H1 (cell line): ENCODE measurements at regions not wholly inside any gene's neighbourhood (a gene's known extent, or its start where the extent isn't known, plus 50 kb on each side); places are given as distances from the start of the nearest gene placed in this dataset.

Source experiments
- CTCF ChIA-PET: fragments of 300-600 bp; sonication (Branson Sonifier 250); formaldehyde crosslinking; loops from one replicate; lab custom pipeline; 2021; ENCODE audit not compliant: partially characterized antibody; lab: Charles Lee
- POLR2A ChIA-PET: fragments of 300-600 bp; sonication (Branson Sonifier 250); formaldehyde crosslinking; loops from one replicate; lab custom pipeline; 2021; ENCODE audit warnings: inconsistent platforms; ENCODE audit not compliant: partially characterized antibody; lab: Charles Lee
- DNase-seq, 2 experiments: peaks; one replicate each; pipeline versions ENCODE4 v3.0.0 to v3.0.0-alpha.2; 2010 to 2022; ENCODE audit warnings: low spot score in 2 of 2, low read depth in 1 of 2, mixed read lengths in 1 of 2
- FAIRE-seq: peaks from 2 replicates; lab custom pipeline; 2011; peaks lifted over from hg19 to GRCh38; lab: Jason Lieb, UNC
- H2AFZ ChIP-seq: 2 replicates; pipeline ENCODE4 v1.8.1; 2012; ENCODE audit warnings: low read length, inconsistent platforms
- H2AK5ac ChIP-seq: 2 replicates; pipeline ENCODE4 v1.6.1; 2013; ENCODE audit warnings: low read depth, low read length
- H2BK120ac ChIP-seq: replicated peaks from 2 replicates; pipeline ENCODE3; 2013; ENCODE audit warnings: low read depth, low read length, inconsistent platforms
- H2BK12ac ChIP-seq: 2 replicates; pipeline ENCODE4 v1.6.1; 2013; ENCODE audit warnings: low read depth, low read length
- H2BK15ac ChIP-seq: 2 replicates; pipeline ENCODE4 v1.6.1; 2013; ENCODE audit warnings: low read length
- H2BK20ac ChIP-seq: 2 replicates; pipeline ENCODE4 v1.6.1; 2013; ENCODE audit warnings: low read length
- H2BK5ac ChIP-seq: 2 replicates; pipeline ENCODE4 v1.6.1; 2013; ENCODE audit warnings: low read depth, low read length
- H3K14ac ChIP-seq: 2 replicates; pipeline ENCODE4 v1.6.1; 2013; ENCODE audit warnings: inconsistent platforms; ENCODE audit not compliant: insufficient read length
- H3K18ac ChIP-seq: 2 replicates; pipeline ENCODE4 v1.6.1; 2013; ENCODE audit warnings: low read length; ENCODE audit errors: extremely low read depth
- H3K23ac ChIP-seq: 2 replicates; pipeline ENCODE4 v1.6.1; 2013; ENCODE audit warnings: inconsistent platforms; ENCODE audit not compliant: insufficient read length
- H3K23me2 ChIP-seq: 2 replicates; pipeline ENCODE4 v1.6.1; 2013; ENCODE audit warnings: low read depth, low read length
- H3K27ac ChIP-seq: 2 replicates; pipeline ENCODE4 v1.6.1; 2011; ENCODE audit warnings: low read depth, low read length, inconsistent platforms
- H3K27me3 ChIP-seq, 4 experiments: replicated peaks in 1 of 4; 1 replicate in 1 of 4; 2 replicates in 3 of 4; pipeline versions ENCODE4 v1.6.1 to v1.8.1; 2011 to 2013; ENCODE audit warnings: low read length in 3 of 4, mild to moderate bottlenecking in 3 of 4, inconsistent platforms in 2 of 4, mixed read lengths in 2 of 4, moderate library complexity in 1 of 4; ENCODE audit not compliant: control insufficient read depth in 3 of 4, insufficient read depth in 3 of 4; ENCODE audit errors: extremely low read depth in 1 of 4
- H3K36me3 ChIP-seq, 4 experiments: 2 replicates each; pipeline versions ENCODE4 v1.6.1 to v1.8.1; 2011 to 2013; ENCODE audit warnings: mild to moderate bottlenecking in 4 of 4, low read length in 3 of 4, moderate library complexity in 2 of 4, control low read depth in 1 of 4, inconsistent platforms in 1 of 4; ENCODE audit not compliant: insufficient read depth in 4 of 4, control insufficient read depth in 2 of 4
- H3K4ac ChIP-seq: replicated peaks from 2 replicates; pipeline ENCODE3; 2013; ENCODE audit warnings: low read length, low read depth, mixed read lengths, inconsistent platforms; ENCODE audit not compliant: insufficient read length
- H3K4me1 ChIP-seq, 4 experiments: replicated peaks in 1 of 4; 1 replicate in 1 of 4; 2 replicates in 3 of 4; pipeline versions ENCODE4 v1.6.1 to v1.8.1; 2011 to 2013; ENCODE audit warnings: low read length in 3 of 4, inconsistent platforms in 2 of 4, mixed read lengths in 1 of 4; ENCODE audit not compliant: insufficient read depth in 4 of 4, control insufficient read depth in 3 of 4
- H3K4me2 ChIP-seq, 2 experiments: 2 replicates each; pipeline versions ENCODE4 v1.6.1 to v1.8.1; 2011 to 2013; ENCODE audit warnings: low read depth in 2 of 2, low read length in 2 of 2, control low read depth in 1 of 2, inconsistent platforms in 1 of 2, mild to moderate bottlenecking in 1 of 2; ENCODE audit not compliant: insufficient read depth in 1 of 2
- H3K4me3 ChIP-seq, 4 experiments: fragments of 200-600, 300-600 bp in 1 of 4; sonication (generic), shearing (Covaris generic), sonication (Bioruptor Twin) in 1 of 4; 2 replicates each; pipeline versions ENCODE4 v1.5.1 to v1.8.1; 2011 to 2016; ENCODE audit warnings: low read length in 4 of 4, low read depth in 3 of 4, control low read depth in 2 of 4, inconsistent platforms in 2 of 4, mild to moderate bottlenecking in 2 of 4, mixed read lengths in 1 of 4, moderate library complexity in 1 of 4; ENCODE audit not compliant: insufficient read depth in 2 of 4; ENCODE audit errors: extremely low read depth in 1 of 4
- H3K56ac ChIP-seq: replicated peaks from 2 replicates; pipeline ENCODE3; 2013; ENCODE audit warnings: low read depth, mild to moderate bottlenecking, mixed read lengths, low read length, inconsistent platforms; ENCODE audit not compliant: insufficient read length
- H3K79me1 ChIP-seq: 2 replicates; pipeline ENCODE4 v1.6.1; 2013; ENCODE audit warnings: low read depth, low read length, control low read depth
- H3K79me2 ChIP-seq, 2 experiments: 2 replicates each; pipeline versions ENCODE4 v1.6.1 to v1.8.1; 2012 to 2013; ENCODE audit warnings: low read length in 2 of 2, mild to moderate bottlenecking in 2 of 2, inconsistent platforms in 1 of 2; ENCODE audit not compliant: insufficient read depth in 2 of 2, control insufficient read depth in 1 of 2
- H3K9ac ChIP-seq, 4 experiments: replicated peaks in 1 of 4; 1 replicate in 1 of 4; 2 replicates in 3 of 4; pipeline versions ENCODE4 v1.6.1 to v1.8.1; 2011 to 2013; ENCODE audit warnings: low read depth in 3 of 4, low read length in 3 of 4, control low read depth in 2 of 4, mild to moderate bottlenecking in 2 of 4, moderate library complexity in 2 of 4, inconsistent platforms in 1 of 4; ENCODE audit errors: extremely low read depth in 1 of 4
- H3K9me3 ChIP-seq, 2 experiments: 2 replicates each; pipeline versions ENCODE4 v1.6.1 to v1.8.1; 2012 to 2013; ENCODE audit warnings: mild to moderate bottlenecking in 2 of 2, moderate library complexity in 2 of 2, control low read depth in 1 of 2, inconsistent platforms in 1 of 2, low read depth in 1 of 2, low read length in 1 of 2, mixed read lengths in 1 of 2; ENCODE audit not compliant: insufficient read depth in 2 of 2
- H4K20me1 ChIP-seq, 2 experiments: replicated peaks in 1 of 2; 2 replicates each; pipeline versions ENCODE3 to v1.8.1; 2011 to 2013; ENCODE audit warnings: inconsistent platforms in 2 of 2, low read length in 2 of 2, mild to moderate bottlenecking in 1 of 2; ENCODE audit not compliant: insufficient read depth in 2 of 2, control insufficient read depth in 1 of 2
- H4K5ac ChIP-seq: 2 replicates; pipeline ENCODE4 v1.6.1; 2013; ENCODE audit warnings: low read length, low read depth, mixed read lengths, inconsistent platforms; ENCODE audit not compliant: insufficient read length
- H4K8ac ChIP-seq: 2 replicates; pipeline ENCODE4 v1.8.0; 2013; ENCODE audit warnings: mild to moderate bottlenecking, moderate library complexity, low read length, inconsistent platforms; ENCODE audit not compliant: insufficient read depth; ENCODE audit errors: extremely low read depth
- H4K91ac ChIP-seq: replicated peaks from 2 replicates; pipeline ENCODE3; 2013; ENCODE audit warnings: low read length, mixed read lengths, inconsistent platforms; ENCODE audit not compliant: insufficient read length
- CEBPB ChIP-seq: IDR thresholded peaks from 2 replicates; pipeline ENCODE4 v1.6.1; 2012; ENCODE audit warnings: low read depth, low read length
- CREB1 ChIP-seq: IDR thresholded peaks from 2 replicates; pipeline ENCODE4 v1.6.1; 2012; ENCODE audit warnings: inconsistent platforms
- HDAC2 ChIP-seq, 2 experiments: fragments of 300-600 bp in 1 of 2; sonication (generic) in 1 of 2; IDR thresholded peaks; 2 replicates each; pipeline ENCODE4 v1.6.1; 2011 to 2012; ENCODE audit warnings: low read depth in 2 of 2, low read length in 2 of 2, mild to moderate bottlenecking in 2 of 2, moderate library complexity in 2 of 2, borderline replicate concordance in 1 of 2, inconsistent platforms in 1 of 2
- MAX ChIP-seq: IDR thresholded peaks from 2 replicates; pipeline ENCODE4 v1.6.1; 2012; ENCODE audit warnings: inconsistent platforms
- NRF1 ChIP-seq: IDR thresholded peaks from 2 replicates; pipeline ENCODE4 v1.6.1; 2011; ENCODE audit warnings: mild to moderate bottlenecking, low read depth, low read length, improper control_type of control experiment
- SIN3A ChIP-seq, 2 experiments: IDR thresholded peaks in 1 of 2; conservative IDR thresholded peaks in 1 of 2; 2 replicates each; pipeline ENCODE4 v1.6.1; 2011 to 2012; ENCODE audit warnings: low read length in 2 of 2, improper control_type of control experiment in 1 of 2, low read depth in 1 of 2, mild to moderate bottlenecking in 1 of 2

GRCh38 chr2:67096886-67097285 lies 300.2 kb upstream of the ETAA1 start:
- no peaks in the 10 kb centered on the region for H3K79me1 ChIP-seq
- no peak overlapping the region for H3K14ac ChIP-seq
- H3K4me1 ChIP-seq = no peaks in the 10 kb centered on the region
- H3K27ac ChIP-seq = no peak overlapping the region
- H3K9me3 ChIP-seq = no peaks in the 10 kb centered on the region
- no peak overlapping the region for H2AFZ ChIP-seq
- ChIA-PET POLR2A (no interaction called here), CTCF (interaction anchor here (0.6 to 1.3 kb wide), 2 partner anchors 20 to 62 kb away, joined by 3 read pairs; no protein-coding TSS in a partner anchor)
- H3K9ac ChIP-seq = no peak overlapping the region
- H4K8ac ChIP-seq = no peak overlapping the region
- H3K23ac ChIP-seq = no peak overlapping the region
- no peak overlapping the region for H3K4ac ChIP-seq
- H3K4me3 ChIP-seq = no peak overlapping the region
- H2BK12ac ChIP-seq = no peak overlapping the region
- H2BK5ac ChIP-seq = no peak overlapping the region
- H2BK20ac ChIP-seq = no peak overlapping the region
- no peak overlapping the region for H2BK120ac ChIP-seq
- no peaks in the 10 kb centered on the region for H3K36me3 ChIP-seq
- no peak overlapping the region for H4K91ac ChIP-seq
- FAIRE-seq (no peak), DNase-seq (no peak)
- no peaks in the 10 kb centered on the region for H3K23me2 ChIP-seq
- no peaks in the 10 kb centered on the region for H4K20me1 ChIP-seq
- no peaks in the 10 kb centered on the region for H3K79me2 ChIP-seq
- no peak overlapping the region for H3K56ac ChIP-seq
- H3K27me3 ChIP-seq = no peaks in the 10 kb centered on the region
- no peak overlapping the region for H3K18ac ChIP-seq
- TF ChIP-seq NRF1 (no peak), MAX (no peak), CREB1 (no peak), CEBPB (no peak), SIN3A (conservative IDR thresholded peaks at IDR 0.05 in 1 of 2, IDR thresholded peaks at IDR 0.05 in 1 of 2; ENCODE audit: low read depth in 1 of 2, low read length in 2 of 2) (no peak), HDAC2 (IDR thresholded peaks at IDR 0.05; ENCODE audit: borderline replicate concordance in 1 of 2, low read depth in 2 of 2, low read length in 2 of 2) (no peak)
- H4K5ac ChIP-seq = no peak overlapping the region
- H2AK5ac ChIP-seq = no peak overlapping the region
- no peak overlapping the region for H2BK15ac ChIP-seq
- no peak overlapping the region for H3K4me2 ChIP-seq
